ENCODE measurements at regions not wholly inside any gene's neighbourhood (a gene's known extent, or its start where the extent isn't known, plus 50 kb on each side); places are given as distances from the start of the nearest gene placed in this dataset.

DNA sequence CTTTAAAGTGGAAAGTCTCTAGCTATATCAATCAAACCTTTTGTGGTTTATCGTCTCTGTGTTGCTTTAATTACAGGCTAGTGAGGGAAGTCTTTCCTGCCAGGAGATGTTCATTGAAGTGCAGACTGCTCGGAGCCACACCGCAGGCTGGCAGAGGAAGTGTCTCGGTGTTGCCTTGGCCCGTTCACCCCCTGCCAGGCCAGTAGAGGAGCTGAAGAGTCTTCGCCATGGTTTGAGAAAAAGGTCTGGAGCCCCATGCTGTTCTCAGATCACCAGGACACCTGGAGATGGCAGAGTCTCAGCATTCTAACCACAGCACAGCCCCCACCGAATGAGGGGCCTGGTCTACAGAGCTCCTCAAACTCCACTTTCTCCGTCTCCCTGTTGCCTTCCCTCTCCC is 275.9 kb upstream of the PLPP4 start:
- TF ChIP-seq, protein P1, sequence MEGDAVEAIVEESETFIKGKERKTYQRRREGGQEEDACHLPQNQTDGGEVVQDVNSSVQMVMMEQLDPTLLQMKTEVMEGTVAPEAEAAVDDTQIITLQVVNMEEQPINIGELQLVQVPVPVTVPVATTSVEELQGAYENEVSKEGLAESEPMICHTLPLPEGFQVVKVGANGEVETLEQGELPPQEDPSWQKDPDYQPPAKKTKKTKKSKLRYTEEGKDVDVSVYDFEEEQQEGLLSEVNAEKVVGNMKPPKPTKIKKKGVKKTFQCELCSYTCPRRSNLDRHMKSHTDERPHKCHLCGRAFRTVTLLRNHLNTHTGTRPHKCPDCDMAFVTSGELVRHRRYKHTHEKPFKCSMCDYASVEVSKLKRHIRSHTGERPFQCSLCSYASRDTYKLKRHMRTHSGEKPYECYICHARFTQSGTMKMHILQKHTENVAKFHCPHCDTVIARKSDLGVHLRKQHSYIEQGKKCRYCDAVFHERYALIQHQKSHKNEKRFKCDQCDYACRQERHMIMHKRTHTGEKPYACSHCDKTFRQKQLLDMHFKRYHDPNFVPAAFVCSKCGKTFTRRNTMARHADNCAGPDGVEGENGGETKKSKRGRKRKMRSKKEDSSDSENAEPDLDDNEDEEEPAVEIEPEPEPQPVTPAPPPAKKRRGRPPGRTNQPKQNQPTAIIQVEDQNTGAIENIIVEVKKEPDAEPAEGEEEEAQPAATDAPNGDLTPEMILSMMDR (IDR thresholded peaks at IDR 0.05; ENCODE audit: low read depth, low read length, poor library complexity, severe bottlenecking): no peak
- no peak for TF ChIP-seq EZH2phosphoT487 (IDR thresholded peaks at IDR 0.05; ENCODE audit: borderline replicate concordance, low read length)
